ENCODE measurements at regions not wholly inside any gene's neighbourhood (a gene's known extent, or its start where the extent isn't known, plus 50 kb on each side); places are given as distances from the start of the nearest gene placed in this dataset.

GRCh38 chr1:34444516-34444915 lies 267.8 kb downstream of the C1orf94 start:
- no peak for TF ChIP-seq EZH2 (IDR thresholded peaks at IDR 0.05; ENCODE audit: low read length, unreplicated experiment)
- TF ChIP-seq CTCF (conservative IDR thresholded peaks at IDR 0.05; ENCODE audit: low read depth, low read length): no peak
- no peak for TF ChIP-seq EZH2phosphoT487 (IDR thresholded peaks at IDR 0.05; ENCODE audit: borderline replicate concordance, low read length)
